ENCODE measurements at regions not wholly inside any gene's neighbourhood (a gene's known extent, or its start where the extent isn't known, plus 50 kb on each side); places are given as distances from the start of the nearest gene placed in this dataset.

- H3K9me3 ChIP-seq (ENCODE audit: control insufficient read depth, low read depth, low read length) = no peaks in the 10 kb centered on the region
- no peak overlapping the region for H3K27ac ChIP-seq (ENCODE audit: low read length)
- H3K27me3 ChIP-seq (ENCODE audit: control insufficient read depth, insufficient read depth, low read length) = no peaks in the 10 kb centered on the region
- H3K4me3 ChIP-seq (ENCODE audit: low read length) = no peak overlapping the region
- no peaks in the 10 kb centered on the region for H3K36me3 ChIP-seq (ENCODE audit: control insufficient read depth, low read depth, low read length)
- no peaks in the 10 kb centered on the region for H3K4me1 ChIP-seq (ENCODE audit: control insufficient read depth, low read depth, low read length)
- no peak overlapping the region for H3K9ac ChIP-seq (ENCODE audit: low read length)
Observed at GRCh38 chr9:101795147-101795546, 56.7 kb upstream of the GRIN3A start.

- Histone ChIP-seq H3K9me3 (ENCODE audit: control insufficient read depth, low read depth, low read length) (no peaks in the 10 kb centered on the region), H3K9ac (ENCODE audit: low read length) (no peak overlapping the region), H3K4me3 (ENCODE audit: low read length) (no peak overlapping the region), H3K36me3 (ENCODE audit: control insufficient read depth, low read depth, low read length) (no peaks in the 10 kb centered on the region), H3K4me1 (ENCODE audit: control insufficient read depth, low read depth, low read length) (no peaks in the 10 kb centered on the region), H3K27me3 (ENCODE audit: control insufficient read depth, insufficient read depth, low read length) (no peaks in the 10 kb centered on the region), H3K27ac (ENCODE audit: low read length) (no peak overlapping the region)
Observed at GRCh38 chr9:101792475-101792874, 54.0 kb upstream of the GRIN3A start.

DNA sequence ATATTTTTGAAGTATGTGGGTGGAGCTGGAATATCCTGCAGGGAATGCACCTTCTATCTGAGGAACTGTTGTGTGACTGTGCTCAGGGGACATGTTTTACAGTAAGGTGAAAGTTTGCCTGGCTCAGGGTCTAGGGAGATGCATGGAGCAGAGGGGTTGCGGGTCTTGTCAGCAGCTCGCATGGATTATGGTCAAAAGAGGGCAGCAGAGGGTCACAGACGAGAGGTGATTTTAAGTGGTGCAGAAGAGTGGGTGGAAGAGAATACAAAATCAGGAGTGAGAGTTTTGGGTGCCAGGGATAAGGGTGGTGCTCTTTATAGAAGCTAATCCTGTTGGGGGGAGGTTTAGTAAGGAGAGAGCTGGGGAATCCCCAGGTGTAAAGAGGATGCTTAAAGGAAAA is 53.5 kb upstream of the GRIN3A start:
- H3K27ac ChIP-seq (ENCODE audit: low read length) = no peak overlapping the region
- no peak overlapping the region for H3K4me3 ChIP-seq (ENCODE audit: low read length)
- H3K9me3 ChIP-seq (ENCODE audit: control insufficient read depth, low read depth, low read length) = no peaks in the 10 kb centered on the region
- H3K9ac ChIP-seq (ENCODE audit: low read length) = no peak overlapping the region
- no peaks in the 10 kb centered on the region for H3K4me1 ChIP-seq (ENCODE audit: control insufficient read depth, low read depth, low read length)
- no peaks in the 10 kb centered on the region for H3K27me3 ChIP-seq (ENCODE audit: control insufficient read depth, insufficient read depth, low read length)
- H3K36me3 ChIP-seq (ENCODE audit: control insufficient read depth, low read depth, low read length) = no peaks in the 10 kb centered on the region

GRCh38 chr9:101791533-101791932 is 53.1 kb upstream of the GRIN3A start:
- no peak overlapping the region for H3K4me3 ChIP-seq (ENCODE audit: low read length)
- no peaks in the 10 kb centered on the region for H3K4me1 ChIP-seq (ENCODE audit: control insufficient read depth, low read depth, low read length)
- no peaks in the 10 kb centered on the region for H3K9me3 ChIP-seq (ENCODE audit: control insufficient read depth, low read depth, low read length)
- H3K9ac ChIP-seq (ENCODE audit: low read length) = no peak overlapping the region
- no peaks in the 10 kb centered on the region for H3K36me3 ChIP-seq (ENCODE audit: control insufficient read depth, low read depth, low read length)
- no peak overlapping the region for H3K27ac ChIP-seq (ENCODE audit: low read length)
- H3K27me3 ChIP-seq (ENCODE audit: control insufficient read depth, insufficient read depth, low read length) = no peaks in the 10 kb centered on the region

Data from iPS-18a (cell line).